GM13977 (cell line): ENCODE measurements at regions not wholly inside any gene's neighbourhood (a gene's known extent, or its start where the extent isn't known, plus 50 kb on each side); places are given as distances from the start of the nearest gene placed in this dataset.

Experiments
- DNase-seq: peaks from one replicate; pipeline ENCODE4 v3.0.0; 2012; ENCODE audit warnings: low spot score
- in situ Hi-C: fragments of 300-500 bp; cut with MboI; formaldehyde crosslinking; loops from one replicate; pipeline ENCODE4 v1.12.0; 2022; ENCODE audit warnings: low sequenced_read_pairs, low pct_unique_long_range_greater_than_20kb, mixed read lengths, inconsistent platforms; ENCODE audit not compliant: unreplicated experiment
- TF ChIP-seq, protein P1 (sequence below): IDR thresholded peaks from 2 replicates; pipeline ENCODE4 v1.5.1; 2012; ENCODE audit warnings: mild to moderate bottlenecking, control low read depth; ENCODE audit not compliant: insufficient read depth; ENCODE audit errors: extremely low read depth, missing control alignments

GRCh38 chr6:82737965-82738364, 327.7 kb downstream of the UBE3D start:
- TF ChIP-seq, protein P1, sequence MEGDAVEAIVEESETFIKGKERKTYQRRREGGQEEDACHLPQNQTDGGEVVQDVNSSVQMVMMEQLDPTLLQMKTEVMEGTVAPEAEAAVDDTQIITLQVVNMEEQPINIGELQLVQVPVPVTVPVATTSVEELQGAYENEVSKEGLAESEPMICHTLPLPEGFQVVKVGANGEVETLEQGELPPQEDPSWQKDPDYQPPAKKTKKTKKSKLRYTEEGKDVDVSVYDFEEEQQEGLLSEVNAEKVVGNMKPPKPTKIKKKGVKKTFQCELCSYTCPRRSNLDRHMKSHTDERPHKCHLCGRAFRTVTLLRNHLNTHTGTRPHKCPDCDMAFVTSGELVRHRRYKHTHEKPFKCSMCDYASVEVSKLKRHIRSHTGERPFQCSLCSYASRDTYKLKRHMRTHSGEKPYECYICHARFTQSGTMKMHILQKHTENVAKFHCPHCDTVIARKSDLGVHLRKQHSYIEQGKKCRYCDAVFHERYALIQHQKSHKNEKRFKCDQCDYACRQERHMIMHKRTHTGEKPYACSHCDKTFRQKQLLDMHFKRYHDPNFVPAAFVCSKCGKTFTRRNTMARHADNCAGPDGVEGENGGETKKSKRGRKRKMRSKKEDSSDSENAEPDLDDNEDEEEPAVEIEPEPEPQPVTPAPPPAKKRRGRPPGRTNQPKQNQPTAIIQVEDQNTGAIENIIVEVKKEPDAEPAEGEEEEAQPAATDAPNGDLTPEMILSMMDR = no peak
- DNase-seq = no peak
- in situ Hi-C loops = no loop called here

DNA sequence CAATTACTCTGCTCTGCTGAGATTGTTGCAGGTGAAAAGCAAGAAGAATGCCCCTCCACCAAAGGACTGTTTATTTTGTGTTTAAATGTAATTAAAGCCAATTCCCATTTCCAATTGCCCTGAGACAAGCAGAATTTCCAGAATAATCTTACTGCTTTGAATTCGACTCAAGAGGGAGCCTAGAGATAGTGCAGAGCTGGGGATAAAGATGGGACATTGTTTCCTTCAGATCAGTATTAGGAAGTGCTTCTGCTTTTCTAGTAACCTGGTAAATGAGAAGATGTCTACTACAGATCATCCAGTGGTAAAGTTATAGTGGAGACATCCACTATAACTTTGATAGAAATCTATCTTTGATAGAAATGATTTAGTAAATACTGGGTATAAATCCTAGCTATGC, 326.9 kb downstream of the UBE3D start:
- in situ Hi-C loops = no loop called here
- no peak for DNase-seq
- TF ChIP-seq, protein P1 = no peak

- TF ChIP-seq, protein P1 = no peak
Measured at GRCh38 chr6:82739303-82739702, 326.3 kb downstream of the UBE3D start.

DNA sequence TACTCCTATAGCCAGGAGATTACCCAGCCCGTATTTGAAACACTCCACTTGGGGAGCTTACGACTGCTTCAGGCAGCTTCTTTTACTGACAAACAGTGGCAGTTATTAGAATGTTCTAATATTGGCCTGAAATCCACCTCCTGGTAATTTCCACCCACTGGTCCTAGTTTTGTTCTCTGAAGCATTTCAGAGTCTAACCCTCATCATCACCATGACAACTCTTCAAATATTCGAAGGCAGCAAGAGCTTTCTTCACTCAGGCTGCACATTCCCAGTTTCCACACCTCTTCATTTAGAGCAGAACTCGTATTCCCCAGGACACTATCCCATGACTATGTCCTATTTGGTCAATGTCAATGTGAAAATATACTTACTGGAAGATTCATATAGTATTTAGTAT, 325.6 kb downstream of the UBE3D start:
- in situ Hi-C loops = no loop called here
- TF ChIP-seq, protein P1 = no peak
- no peak for DNase-seq

More at GRCh38 chr6:82739303-82739702, 326.3 kb downstream of the UBE3D start:
- no peak for DNase-seq
- in situ Hi-C loops = no loop called here

- in situ Hi-C loops = no loop called here
- TF ChIP-seq, protein P1 = no peak
- no peak for DNase-seq
Measured at GRCh38 chr6:82741325-82741995, 324.2 kb downstream of the UBE3D start.

DNA sequence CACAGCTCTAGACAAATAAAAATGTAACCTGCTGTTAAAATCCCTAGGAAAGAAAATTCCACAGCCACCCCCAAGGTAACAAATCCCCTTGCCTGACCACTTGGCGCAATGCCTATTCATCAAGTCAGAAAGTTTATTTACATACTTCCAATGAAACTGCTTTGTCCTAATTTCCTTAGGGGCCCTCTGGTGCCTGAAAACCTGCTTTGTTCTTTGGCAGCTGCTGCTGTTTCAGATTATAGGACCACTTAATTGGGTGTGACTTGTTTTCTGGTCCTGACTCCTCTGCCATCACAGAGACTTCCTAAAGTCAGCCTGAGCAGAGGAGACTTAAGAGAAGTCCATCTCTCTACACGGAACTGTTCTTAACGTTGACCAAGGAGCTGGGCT, 323.6 kb downstream of the UBE3D start:
- in situ Hi-C loops = no loop called here
- DNase-seq = no peak
- TF ChIP-seq, protein P1 = no peak
